OCI-LY7 (cell line): ENCODE measurements at regions not wholly inside any gene's neighbourhood (a gene's known extent, or its start where the extent isn't known, plus 50 kb on each side); places are given as distances from the start of the nearest gene placed in this dataset.

ENCODE experiments used
- BruUV-seq: library from RNA; stranded (reverse); fragments of 400-500 nt; replicated peaks from 2 replicates; lab custom pipeline; 2021; lab: Mats Ljungman, UMichigan
- CTCF ChIA-PET: fragments of 300-600 bp; sonication (Branson Sonifier 250); formaldehyde crosslinking; loops from one replicate; lab custom pipeline; 2022; ENCODE audit warnings: antibody characterized with exemption; ENCODE audit not compliant: unreplicated experiment; lab: Charles Lee
- POLR2A ChIA-PET: fragments of 300-600 bp; sonication (Branson Sonifier 250); formaldehyde crosslinking; loops from one replicate; lab custom pipeline; 2022; ENCODE audit warnings: antibody characterized with exemption; lab: Charles Lee
- DNase-seq: peaks from one replicate; pipeline ENCODE4 v3.0.0-alpha.2; 2015; ENCODE audit warnings: low spot score
- H2AFZ ChIP-seq: fragments of 200-600 bp; sonication (generic), shearing (Covaris generic); 2 replicates; pipeline ENCODE4 v1.6.1; 2014; ENCODE audit warnings: mild to moderate bottlenecking, antibody characterized with exemption, low read length, moderate library complexity
- H3K27ac ChIP-seq: fragments of 200-600 bp; sonication (generic); 2 replicates; pipeline ENCODE4 v1.5.1; 2014; ENCODE audit warnings: mixed run types, low read depth, mild to moderate bottlenecking, moderate library complexity, low read length, inconsistent platforms; ENCODE audit not compliant: poor library complexity, severe bottlenecking
- H3K36me3 ChIP-seq: fragments of 200-600 bp; sonication (generic); 2 replicates; pipeline ENCODE4 v1.6.1; 2014; ENCODE audit warnings: mild to moderate bottlenecking, antibody characterized with exemption, low read length, moderate library complexity, mixed read lengths; ENCODE audit not compliant: insufficient read depth
- H3K4me1 ChIP-seq: fragments of 200-600 bp; sonication (generic); 2 replicates; pipeline ENCODE4 v1.5.1; 2014; ENCODE audit warnings: mild to moderate bottlenecking, low read length; ENCODE audit not compliant: insufficient read depth, poor library complexity, severe bottlenecking
- H3K4me2 ChIP-seq: fragments of 200-600 bp; sonication (generic); 2 replicates; pipeline ENCODE4 v1.6.1; 2014; ENCODE audit warnings: mild to moderate bottlenecking, low read length
- H3K4me3 ChIP-seq: fragments of 200-600 bp; sonication (generic); 2 replicates; pipeline ENCODE4 v1.5.1; 2014; ENCODE audit warnings: mild to moderate bottlenecking, low read depth, low read length; ENCODE audit not compliant: poor library complexity, severe bottlenecking
- H3K79me2 ChIP-seq: fragments of 200-600 bp; sonication (generic); 2 replicates; pipeline ENCODE4 v1.6.1; 2016; ENCODE audit warnings: low read depth, mild to moderate bottlenecking, low read length, moderate library complexity, mixed read lengths; ENCODE audit not compliant: insufficient read depth
- H3K9me2 ChIP-seq: fragments of 200-600 bp; sonication (generic); 2 replicates; pipeline ENCODE4 v1.6.1; 2016; ENCODE audit warnings: mild to moderate bottlenecking, low read length, mixed read lengths; ENCODE audit not compliant: insufficient read depth
- H3K9me3 ChIP-seq: fragments of 200-600 bp; sonication (generic); 2 replicates; pipeline ENCODE4 v1.6.1; 2014; ENCODE audit warnings: mild to moderate bottlenecking, mixed run types, low read length, mixed read lengths
- H4K20me1 ChIP-seq: fragments of 200-600 bp; sonication (generic); 2 replicates; pipeline ENCODE4 v1.6.1; 2014; ENCODE audit warnings: mild to moderate bottlenecking, antibody characterized with exemption, low read length, moderate library complexity, mixed read lengths; ENCODE audit not compliant: insufficient read depth
- EZH2phosphoT487 ChIP-seq: fragments of 200-600 bp; sonication (generic); IDR thresholded peaks from 2 replicates; pipeline ENCODE4 v1.6.1; 2018; ENCODE audit warnings: low read depth, borderline replicate concordance, mild to moderate bottlenecking, mixed run types, antibody characterized with exemption, low read length, moderate library complexity, mixed read lengths
- intact Hi-C: fragments of 100-400 bp; cut with micrococcal nuclease; formaldehyde crosslinking; loops from one replicate; pipeline ENCODE4 v1.10.0; 2022; ENCODE audit not compliant: unreplicated experiment
- TF ChIP-seq, protein P1 (sequence below): fragments of 200-600 bp; sonication (generic); conservative IDR thresholded peaks from 2 replicates; pipeline ENCODE4 v1.5.1; 2014; ENCODE audit warnings: mild to moderate bottlenecking, antibody characterized with exemption, low read length, moderate library complexity, mixed read lengths

DNA sequence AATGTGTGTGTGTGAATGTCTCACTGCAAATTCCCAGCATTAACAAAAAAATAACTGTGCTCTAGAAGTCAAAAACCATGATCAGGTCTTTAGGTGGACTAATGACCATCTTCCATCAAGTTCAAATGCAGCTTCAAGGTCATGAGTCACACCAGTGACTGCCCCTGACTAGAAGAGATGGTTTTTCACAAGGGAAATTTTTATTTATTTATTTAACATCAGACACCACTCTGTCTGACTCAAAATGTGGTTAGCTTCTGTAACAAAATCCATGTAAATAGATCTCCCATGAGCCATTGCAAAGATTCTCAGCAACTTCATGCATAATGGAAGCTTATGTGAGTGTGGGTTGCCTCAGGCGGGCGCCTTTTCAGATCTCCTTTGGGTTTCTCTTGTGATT is 219.2 kb downstream of the KIT start:
- TF ChIP-seq, protein P1, sequence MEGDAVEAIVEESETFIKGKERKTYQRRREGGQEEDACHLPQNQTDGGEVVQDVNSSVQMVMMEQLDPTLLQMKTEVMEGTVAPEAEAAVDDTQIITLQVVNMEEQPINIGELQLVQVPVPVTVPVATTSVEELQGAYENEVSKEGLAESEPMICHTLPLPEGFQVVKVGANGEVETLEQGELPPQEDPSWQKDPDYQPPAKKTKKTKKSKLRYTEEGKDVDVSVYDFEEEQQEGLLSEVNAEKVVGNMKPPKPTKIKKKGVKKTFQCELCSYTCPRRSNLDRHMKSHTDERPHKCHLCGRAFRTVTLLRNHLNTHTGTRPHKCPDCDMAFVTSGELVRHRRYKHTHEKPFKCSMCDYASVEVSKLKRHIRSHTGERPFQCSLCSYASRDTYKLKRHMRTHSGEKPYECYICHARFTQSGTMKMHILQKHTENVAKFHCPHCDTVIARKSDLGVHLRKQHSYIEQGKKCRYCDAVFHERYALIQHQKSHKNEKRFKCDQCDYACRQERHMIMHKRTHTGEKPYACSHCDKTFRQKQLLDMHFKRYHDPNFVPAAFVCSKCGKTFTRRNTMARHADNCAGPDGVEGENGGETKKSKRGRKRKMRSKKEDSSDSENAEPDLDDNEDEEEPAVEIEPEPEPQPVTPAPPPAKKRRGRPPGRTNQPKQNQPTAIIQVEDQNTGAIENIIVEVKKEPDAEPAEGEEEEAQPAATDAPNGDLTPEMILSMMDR = no peak
- no peak for TF ChIP-seq EZH2phosphoT487
- Histone ChIP-seq H3K4me2 (no peak overlapping the region), H3K9me3 (no peaks in the 10 kb centered on the region), H3K27ac (no peak overlapping the region), H3K4me1 (no peaks in the 10 kb centered on the region), H2AFZ (no peak overlapping the region), H3K4me3 (no peak overlapping the region), H4K20me1 (no peaks in the 10 kb centered on the region), H3K79me2 (no peaks in the 10 kb centered on the region), H3K9me2 (no peaks in the 10 kb centered on the region), H3K36me3 (no peaks in the 10 kb centered on the region)
- intact Hi-C loops = no loop called here
- ChIA-PET CTCF (no interaction called here), POLR2A (no interaction called here)
- DNase-seq = no peak
- BruUV-seq = no TSS peak

DNA sequence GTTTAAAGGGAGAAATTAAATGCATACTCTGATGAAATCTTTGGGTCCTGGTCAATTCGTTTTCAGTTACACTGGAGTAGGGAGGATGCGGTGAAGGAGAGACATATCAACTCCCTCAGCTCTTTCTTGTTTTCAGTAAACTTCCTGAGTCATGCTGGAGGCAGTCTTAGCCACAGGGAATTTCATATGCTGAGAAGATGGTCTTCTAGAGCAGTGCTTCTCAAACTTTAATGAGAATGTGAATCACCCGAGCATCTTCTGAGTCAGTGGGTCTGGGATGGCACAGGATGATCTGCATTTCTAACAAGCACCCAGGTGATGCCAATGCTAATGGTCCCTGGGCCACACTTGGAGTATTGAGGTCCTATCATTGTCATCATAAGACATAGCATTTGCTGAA is 214.5 kb downstream of the KIT start:
- ChIA-PET CTCF (no interaction called here), POLR2A (no interaction called here)
- Histone ChIP-seq H3K4me1 (no peaks in the 10 kb centered on the region), H3K4me3 (no peak overlapping the region), H3K9me2 (no peaks in the 10 kb centered on the region), H3K79me2 (no peaks in the 10 kb centered on the region), H3K27ac (no peak overlapping the region), H3K36me3 (no peaks in the 10 kb centered on the region), H3K9me3 (no peaks in the 10 kb centered on the region), H2AFZ (no peak overlapping the region), H3K4me2 (no peak overlapping the region), H4K20me1 (no peaks in the 10 kb centered on the region)
- TF ChIP-seq EZH2phosphoT487 = no peak
- TF ChIP-seq, protein P1 = no peak
- intact Hi-C loops = no loop called here
- BruUV-seq = no TSS peak
- no peak for DNase-seq

DNA sequence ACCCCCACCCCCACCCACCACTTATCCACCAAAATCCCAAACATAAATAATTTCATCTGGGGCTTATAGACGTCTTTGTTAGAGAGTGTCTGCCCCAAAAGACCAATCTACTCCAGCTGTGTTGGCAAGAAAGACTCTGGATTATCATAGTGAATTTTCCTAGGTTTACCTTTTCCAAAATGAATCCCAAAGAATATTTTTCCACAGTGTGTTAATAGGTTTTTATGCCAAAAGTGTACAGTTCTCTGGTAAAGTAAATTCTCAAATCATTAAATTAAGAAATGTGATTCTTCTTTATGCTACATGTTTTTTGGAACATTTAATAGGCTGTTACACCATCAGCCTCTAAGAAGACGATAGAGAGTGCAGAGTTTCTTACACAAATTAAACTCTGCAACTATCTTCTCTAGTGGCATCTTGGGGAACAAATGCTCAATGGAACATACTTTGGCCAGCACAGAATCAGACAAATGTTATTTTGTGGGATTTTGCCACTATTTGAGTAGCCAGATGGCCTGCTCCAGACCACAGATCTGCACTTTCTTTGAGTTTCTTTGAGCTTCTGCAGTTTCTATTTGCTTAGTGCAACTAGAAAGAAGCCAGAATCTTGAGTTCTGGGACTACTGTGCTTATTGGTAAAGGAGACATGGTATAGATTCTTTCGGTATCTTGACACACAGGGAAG is 206.0 kb downstream of the KIT start:
- Histone ChIP-seq H3K36me3 (no peaks in the 10 kb centered on the region), H2AFZ (no peak overlapping the region), H3K4me1 (no peaks in the 10 kb centered on the region), H3K9me2 (no peaks in the 10 kb centered on the region), H3K4me3 (no peak overlapping the region), H3K4me2 (no peak overlapping the region), H4K20me1 (no peaks in the 10 kb centered on the region), H3K79me2 (no peaks in the 10 kb centered on the region), H3K27ac (no peak overlapping the region), H3K9me3 (no peaks in the 10 kb centered on the region)
- no TSS peak for BruUV-seq
- ChIA-PET CTCF (no interaction called here), POLR2A (no interaction called here)
- intact Hi-C loops = no loop called here
- no peak for DNase-seq
- TF ChIP-seq EZH2phosphoT487 = no peak
- TF ChIP-seq, protein P1 = no peak
